GM21619 (cell line): ENCODE measurements at regions not wholly inside any gene's neighbourhood (a gene's known extent, or its start where the extent isn't known, plus 50 kb on each side); places are given as distances from the start of the nearest gene placed in this dataset.

ENCODE experiments used
- ATAC-seq: cut with Tn5 transposase; IDR thresholded peaks from one replicate; pipeline ENCODE4 v1.9.1; 2021; ENCODE audit not compliant: unreplicated experiment

DNA sequence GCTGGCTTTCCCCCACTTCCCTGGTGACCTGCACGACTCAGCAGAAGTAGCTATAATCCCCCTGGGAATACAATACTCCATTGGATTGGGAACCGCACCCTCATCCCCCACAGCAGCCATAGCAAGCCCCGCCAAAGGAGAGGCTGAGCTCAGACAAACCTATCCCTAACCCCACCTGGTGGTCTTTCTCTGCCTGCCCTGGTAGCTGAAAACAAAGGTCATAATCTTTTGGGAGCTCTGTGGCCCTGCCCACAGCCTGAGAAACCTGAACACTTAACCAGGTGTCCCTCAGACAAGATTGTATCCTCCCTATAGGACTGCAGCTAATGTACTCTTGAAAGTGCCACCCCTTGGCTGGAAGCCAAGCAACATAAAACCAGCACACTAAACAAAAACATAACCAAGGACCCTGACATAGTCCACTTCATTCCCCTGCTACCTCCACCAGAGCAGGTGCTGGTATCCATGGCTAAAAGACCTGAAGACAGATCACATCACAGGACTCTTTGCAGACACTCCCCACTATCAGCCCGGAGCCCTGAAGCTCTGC is 71.6 kb upstream of the RUNX1 start:
- ATAC-seq, result no peak

DNA sequence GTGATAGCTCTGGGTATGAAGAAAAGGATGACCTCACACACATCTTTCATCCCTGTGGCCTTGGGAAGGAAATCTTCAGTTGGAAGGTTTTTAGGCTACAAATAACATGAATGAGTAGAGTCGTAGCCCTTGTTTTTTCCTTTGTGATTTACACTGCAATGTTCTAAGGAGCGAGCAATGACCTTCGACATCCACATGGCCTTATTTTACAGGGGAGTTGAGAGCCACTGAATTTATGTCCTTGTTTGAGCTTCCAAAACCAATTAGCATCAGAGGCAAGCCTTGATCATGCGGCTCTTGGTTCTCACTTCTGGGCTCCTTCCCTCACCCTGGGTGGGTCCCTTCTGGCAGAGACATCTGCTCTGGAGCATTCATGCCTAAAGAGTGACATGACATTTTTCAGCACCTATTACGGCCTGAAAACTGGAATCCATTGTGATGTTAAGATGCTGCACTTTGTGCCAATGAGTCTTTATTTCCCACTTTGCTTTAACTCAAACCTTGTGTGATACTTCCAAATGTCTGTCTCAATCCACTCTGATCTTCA is 70.5 kb upstream of the RUNX1 start:
- ATAC-seq, result no peak

DNA sequence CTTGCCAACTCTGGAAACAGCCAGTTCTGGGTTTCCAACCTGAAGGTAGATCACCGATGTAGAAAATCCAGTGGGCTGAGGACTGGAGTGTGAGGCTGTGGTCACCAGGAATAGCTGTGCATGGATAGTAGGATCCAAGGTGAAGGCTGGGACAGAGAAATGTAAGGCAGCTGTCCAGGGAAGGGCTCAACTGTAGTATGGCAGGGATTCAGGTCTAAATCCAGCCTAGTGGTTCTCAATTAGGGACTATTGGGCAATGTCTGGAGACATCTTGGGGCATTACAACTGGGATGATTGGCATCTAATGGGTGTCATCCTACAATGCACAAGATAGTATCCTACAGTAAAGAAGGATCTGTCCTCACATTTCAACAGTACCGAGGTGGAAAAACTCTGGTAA is 67.7 kb upstream of the RUNX1 start:
- no peak for ATAC-seq

DNA sequence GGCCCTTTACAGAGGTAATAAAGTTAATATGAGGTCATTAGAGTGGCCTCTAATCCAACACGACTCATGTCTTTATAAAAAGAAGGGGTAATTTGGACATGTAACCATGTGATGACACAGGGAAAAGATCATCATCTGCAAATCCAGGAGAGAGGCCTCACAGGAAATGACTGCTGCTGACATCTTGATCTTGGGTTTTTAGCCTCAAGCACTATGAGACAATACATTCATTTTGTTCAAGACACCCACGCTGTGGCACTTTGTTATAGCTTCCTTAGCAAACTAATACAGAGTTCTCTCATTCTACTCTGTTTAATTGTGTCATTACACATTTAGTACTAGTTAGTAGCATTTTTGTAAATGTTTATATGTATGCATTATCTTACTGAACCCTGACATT is 64.0 kb upstream of the RUNX1 start:
- no peak for ATAC-seq

DNA sequence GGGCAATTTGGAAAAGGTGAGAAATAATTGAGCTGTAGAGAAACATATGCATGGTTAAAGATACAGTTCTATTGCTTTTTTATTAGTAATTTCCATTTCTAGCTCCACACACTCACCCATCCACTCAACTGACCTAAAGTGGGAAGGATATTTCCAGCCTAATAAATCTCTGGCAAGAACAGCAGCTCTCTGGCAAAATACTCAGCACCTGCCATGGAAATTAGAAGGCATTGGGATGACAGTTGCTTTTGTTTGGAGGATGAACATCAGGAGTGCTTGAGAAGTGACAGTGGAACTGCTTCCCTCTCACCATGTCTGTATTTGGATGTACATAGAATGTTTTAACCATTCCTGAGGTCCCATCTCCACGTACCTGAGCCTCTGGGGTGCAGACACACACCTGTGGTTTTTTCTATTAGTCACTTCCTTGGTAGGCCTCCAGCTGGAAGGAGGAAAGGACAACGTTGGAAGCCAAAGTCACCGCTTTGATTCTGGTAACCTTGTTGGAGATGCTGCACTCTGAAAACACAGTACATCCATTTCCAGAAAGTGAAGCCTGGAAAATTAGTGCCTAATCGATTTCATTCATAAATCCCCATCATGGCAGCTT is 62.3 kb upstream of the RUNX1 start:
- ATAC-seq, result no peak

DNA sequence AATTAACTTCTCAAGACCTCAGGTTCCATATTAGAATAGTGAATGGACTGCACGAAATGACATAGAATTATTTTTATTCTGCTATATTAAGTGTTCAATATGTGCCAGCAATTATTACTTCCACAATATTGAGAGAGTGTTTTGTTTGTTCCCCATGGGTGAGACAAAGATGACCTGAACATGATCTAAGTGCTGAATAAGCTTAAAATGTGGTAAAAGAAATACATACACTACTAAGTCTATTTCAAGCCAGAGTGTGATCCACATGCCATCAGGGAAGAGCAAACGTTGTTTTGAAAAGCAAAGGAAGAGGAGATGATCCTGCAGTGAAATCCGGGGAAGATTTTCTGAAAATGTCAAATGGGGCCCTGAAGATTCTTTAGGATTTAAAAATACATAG is 59.8 kb upstream of the RUNX1 start:
- no peak for ATAC-seq

DNA sequence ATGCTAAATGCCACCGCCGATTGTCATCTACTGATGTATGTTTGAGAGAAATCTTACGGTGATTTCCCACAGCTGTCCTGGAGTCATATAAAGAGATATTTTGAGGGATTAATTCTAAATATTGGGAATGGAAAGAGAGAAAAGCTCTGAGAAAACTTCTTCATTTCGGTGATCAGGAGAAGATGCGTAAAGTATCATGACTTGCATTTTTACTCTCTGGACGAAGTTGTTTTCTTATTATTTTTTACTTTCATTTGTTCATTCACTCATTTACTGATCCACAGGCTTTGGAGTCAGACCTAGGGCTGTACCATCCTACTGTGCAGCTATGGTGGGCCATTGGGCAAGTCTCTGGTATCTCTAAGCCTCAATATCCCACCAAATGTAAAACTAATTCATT is 58.4 kb upstream of the RUNX1 start:
- no peak for ATAC-seq

DNA sequence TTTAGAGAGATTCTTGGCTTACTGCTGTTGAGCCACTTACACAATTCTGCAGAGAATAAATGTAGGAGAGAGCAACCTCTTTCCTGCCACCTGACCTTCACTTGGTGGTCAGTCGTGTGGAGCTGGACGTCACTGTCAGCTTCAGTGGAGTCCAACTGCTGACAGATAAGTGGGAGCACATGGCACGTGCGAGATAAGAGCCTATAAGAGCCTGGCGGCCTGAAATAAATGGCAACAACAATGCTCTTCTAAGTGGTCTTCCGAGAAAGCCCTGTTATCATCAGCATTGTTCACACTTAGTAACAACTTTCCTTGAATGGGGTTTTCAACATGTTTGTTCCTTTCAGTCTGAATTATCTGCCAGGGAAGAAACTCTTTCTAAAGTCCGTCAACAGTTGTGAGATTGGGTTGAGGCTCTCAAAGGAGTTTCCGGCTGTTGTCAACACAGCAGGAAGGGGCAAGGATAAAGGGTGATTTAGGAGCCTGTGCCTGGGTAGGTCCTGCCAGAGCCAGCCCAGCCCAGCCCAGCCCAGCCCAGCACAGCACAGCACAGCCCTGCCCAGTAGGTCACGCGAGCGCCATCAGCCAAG is 57.2 kb upstream of the RUNX1 start:
- no peak for ATAC-seq

DNA sequence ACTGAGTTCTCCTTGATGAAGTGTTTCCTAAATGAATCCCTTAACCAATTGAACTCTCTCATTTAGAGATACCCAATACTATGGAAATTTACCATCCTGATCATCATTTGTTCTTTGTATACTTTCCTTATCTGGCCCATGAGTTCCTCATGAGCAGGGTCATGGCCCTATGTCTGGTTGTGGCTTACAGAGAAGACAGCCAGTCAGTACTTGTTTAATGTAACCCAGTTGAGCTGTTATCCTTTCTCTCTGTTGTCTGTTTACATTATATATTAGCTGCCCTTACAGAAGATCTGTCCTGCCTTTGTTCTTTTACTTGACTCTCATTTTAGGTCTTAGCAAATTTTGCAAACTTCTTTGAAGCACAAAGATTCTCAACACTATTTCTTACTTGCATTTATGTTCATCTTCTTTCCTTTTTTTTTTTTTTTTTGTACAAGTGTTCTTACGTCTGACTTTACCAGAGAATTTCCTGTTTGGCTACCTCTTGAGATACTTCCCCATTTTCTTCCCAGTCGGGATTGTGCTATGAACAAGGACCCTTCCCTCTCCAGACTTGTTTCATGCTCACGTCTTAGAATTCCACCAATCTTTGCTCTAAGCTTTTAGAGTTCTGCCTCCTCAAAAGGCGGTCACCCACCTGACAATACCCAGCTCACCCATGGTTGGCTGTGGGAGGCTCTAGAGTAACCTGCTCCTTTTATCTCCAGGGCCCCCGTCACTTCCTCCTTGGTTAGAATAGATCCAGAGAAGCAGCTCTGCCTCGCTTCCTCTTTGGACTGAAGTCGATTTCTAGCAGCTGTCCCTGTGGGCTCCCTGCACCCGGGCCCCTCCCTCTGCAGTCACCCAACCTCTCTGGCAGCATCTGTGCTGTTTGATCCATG is 53.6 kb upstream of the RUNX1 start:
- ATAC-seq, result no peak

DNA sequence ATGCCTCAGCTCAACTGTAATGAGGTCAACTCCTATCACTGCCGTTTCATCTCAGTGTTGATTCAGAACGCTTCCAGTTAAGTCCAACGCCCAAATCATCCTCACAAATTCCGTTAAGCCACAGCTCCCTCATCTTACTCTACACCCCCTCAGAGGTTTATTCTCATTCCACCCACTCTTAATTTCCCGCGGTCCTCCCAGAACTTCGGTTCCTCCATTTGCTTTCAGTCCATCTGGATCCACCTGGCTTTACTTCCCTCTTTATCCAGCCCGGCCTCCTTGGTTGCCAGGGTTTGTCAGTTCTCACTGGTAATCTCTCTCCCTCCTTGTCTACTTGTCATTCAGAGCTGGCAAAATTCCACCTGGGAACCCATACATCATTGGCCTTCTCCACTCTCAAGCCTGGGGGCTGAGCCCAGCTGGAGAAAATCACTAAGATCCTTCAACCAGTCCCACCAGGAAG is 51.3 kb upstream of the RUNX1 start:
- no peak for ATAC-seq

DNA sequence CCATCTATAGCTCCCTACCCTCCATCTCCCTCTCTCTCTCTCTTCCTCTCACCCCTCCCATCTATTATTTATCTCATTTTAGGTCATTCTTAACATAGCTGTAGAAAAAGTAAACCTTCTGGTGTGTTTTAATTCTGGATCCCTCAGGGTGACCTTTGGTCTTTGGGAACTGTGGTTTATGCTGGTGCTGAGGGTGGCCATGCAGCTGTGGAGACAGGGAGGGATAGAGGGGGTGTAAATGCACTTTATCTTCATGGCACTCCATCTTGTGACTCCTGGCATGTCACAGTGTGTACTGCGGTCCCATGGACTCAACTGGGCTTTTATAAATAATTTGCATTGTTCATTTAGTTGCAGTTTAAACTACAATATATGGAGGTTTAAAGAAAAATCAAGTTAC is 50.2 kb upstream of the RUNX1 start:
- no peak for ATAC-seq
